Right ventricle myocardium inferior (tissue), 1 donor: ENCODE measurements at regions not wholly inside any gene's neighbourhood (a gene's known extent, or its start where the extent isn't known, plus 50 kb on each side); places are given as distances from the start of the nearest gene placed in this dataset.
A peak's percentile ranks its signal among the peaks of the same experiment; 100 is the strongest.

Experiments used
- ATAC-seq: fragments of 200-7000 bp; cut with Tn5 transposase; one replicate; pipeline ENCODE4 v1.9.1; 2020; ENCODE audit warnings: mild to moderate bottlenecking, moderate library complexity
- DNase-seq: peaks from one replicate; pipeline ENCODE4 v3.0.0; 2021; ENCODE audit errors: missing footprints
- intact Hi-C: fragments of 100-400 bp; cut with DNase I; formaldehyde crosslinking; loops from one replicate; pipeline ENCODE4 v1.11.0; 2022
- donor health status: DM: no; HTN: yes; CAD: no; lungs with severe emphysema.

- intact Hi-C loops = no loop called here
- no peak for DNase-seq
- ATAC-seq = no peak
Measured at GRCh38 chr2:128368437-128369107, 49.9 kb upstream of the HS6ST1 start.

- DNase-seq (no peak), ATAC-seq (no peak)
- intact Hi-C loops = no loop called here
Measured at GRCh38 chr2:128369108-128369555, 50.5 kb upstream of the HS6ST1 start.

- DNase-seq (no peak), ATAC-seq (no peak)
- intact Hi-C loops = no loop called here
Measured at GRCh38 chr2:128369602-128370467, 51.2 kb upstream of the HS6ST1 start.

- intact Hi-C loops = no loop called here
- no peak for ATAC-seq
- DNase-seq = no peak
Measured at GRCh38 chr2:128370468-128371247, 52.0 kb upstream of the HS6ST1 start.

GRCh38 chr2:128371248-128371630, 52.6 kb upstream of the HS6ST1 start:
- ATAC-seq (no peak), DNase-seq (no peak)
- intact Hi-C loops = no loop called here

GRCh38 chr2:128371648-128372345, 53.1 kb upstream of the HS6ST1 start:
- DNase-seq = no peak
- intact Hi-C loops = no loop called here

GRCh38 chr2:128372621-128373341, 54.1 kb upstream of the HS6ST1 start:
- ATAC-seq = no peak
- DNase-seq = no peak
- intact Hi-C loops = no loop called here

More at GRCh38 chr2:128371648-128372345, 53.1 kb upstream of the HS6ST1 start:
- ATAC-seq = no peak

- intact Hi-C loops = no loop called here
- ATAC-seq (no peak), DNase-seq (no peak)
Measured at GRCh38 chr2:128373451-128374000, 54.9 kb upstream of the HS6ST1 start.

GRCh38 chr2:128374001-128374710, 55.5 kb upstream of the HS6ST1 start:
- DNase-seq (no peak), ATAC-seq (no peak)
- intact Hi-C loops = no loop called here

GRCh38 chr2:128374711-128375413, 56.2 kb upstream of the HS6ST1 start:
- DNase-seq = no peak
- no peak for ATAC-seq

GRCh38 chr2:128375454-128375853, 56.8 kb upstream of the HS6ST1 start:
- DNase-seq (no peak), ATAC-seq (no peak)
- intact Hi-C loops = no loop called here

More at GRCh38 chr2:128374711-128375413, 56.2 kb upstream of the HS6ST1 start:
- intact Hi-C loops = no loop called here

- DNase-seq = no peak
- intact Hi-C loops = no loop called here
- no peak for ATAC-seq
Measured at GRCh38 chr2:128376241-128377041, 57.8 kb upstream of the HS6ST1 start.

GRCh38 chr2:128377071-128377910, 58.6 kb upstream of the HS6ST1 start:
- DNase-seq (peak; percentile 15), ATAC-seq (no peak)
- intact Hi-C loops = no loop called here

GRCh38 chr2:128378231-128379020, 59.8 kb upstream of the HS6ST1 start:
- ATAC-seq = peak; percentile 11
- peak; percentile 50 for DNase-seq
- intact Hi-C loops = loop anchor here (2.0 kb wide), 1 partner anchor 54 kb away; no protein-coding TSS in a partner anchor
